ENCODE measurements at regions not wholly inside any gene's neighbourhood (a gene's known extent, or its start where the extent isn't known, plus 50 kb on each side); places are given as distances from the start of the nearest gene placed in this dataset.
A peak's percentile ranks its signal among the peaks of the same experiment; 100 is the strongest.
"Not testable (repeated sequence)": the region's sequence is repeated elsewhere in the genome, so short reads cannot be mapped to it uniquely, and the experiment has no call there.

DNA sequence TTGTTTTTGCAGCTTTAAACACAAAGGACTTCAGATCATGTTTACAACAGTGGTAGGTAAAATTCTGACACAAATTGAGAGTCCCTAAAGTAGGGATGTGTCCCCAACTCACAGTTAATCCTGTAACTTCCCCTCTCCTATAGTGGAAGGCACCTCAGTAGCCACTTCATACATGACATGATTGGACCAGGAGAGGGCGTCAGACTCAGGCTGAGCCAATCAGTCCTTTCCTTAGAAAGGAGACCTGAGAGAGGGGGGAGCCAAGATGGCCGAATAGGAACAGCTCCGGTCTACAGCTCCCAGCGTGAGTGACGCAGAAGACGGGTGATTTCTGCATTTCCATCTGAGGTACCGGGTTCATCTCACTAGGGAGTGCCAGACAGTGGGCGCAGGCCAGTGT lies 238.4 kb downstream of the LRRC70 start:
- not testable (repeated sequence) for H4K20me1 ChIP-seq (ENCODE audit: control insufficient read depth, insufficient read depth, insufficient read length); DNase-seq; H2BK15ac ChIP-seq (ENCODE audit: low read depth, low read length); H3K27ac ChIP-seq (ENCODE audit: insufficient read length, low read depth, low read length); H2AFZ ChIP-seq (ENCODE audit: low read length); H3K4me1 ChIP-seq (ENCODE audit: insufficient read depth, low read length); H3K23me2 ChIP-seq (ENCODE audit: insufficient read length, low read depth, low read length, poor library complexity, severe bottlenecking); H3K9ac ChIP-seq (ENCODE audit: extremely low read depth, insufficient read length, low read length); H3K27ac Mint-ChIP-seq; H3K9me3 ChIP-seq (ENCODE audit: control insufficient read depth, low read depth, low read length); H3K18ac ChIP-seq (ENCODE audit: insufficient read length, low read depth, low read length); H3K4me2 ChIP-seq (ENCODE audit: insufficient read depth, insufficient read length, low read length); H3K4me1 Mint-ChIP-seq; H3K4me3 Mint-ChIP-seq; H2BK5ac ChIP-seq (ENCODE audit: insufficient read length, low read length); H3K4ac ChIP-seq (ENCODE audit: low read depth, low read length); H3K27me3 ChIP-seq (ENCODE audit: insufficient read depth, low read length); H3K27me3 Mint-ChIP-seq (ENCODE audit: low read depth); H3K79me2 ChIP-seq (ENCODE audit: insufficient read depth, low read length); H3K79me1 ChIP-seq (ENCODE audit: insufficient read depth, low read depth, low read length, poor library complexity, severe bottlenecking); H4K5ac ChIP-seq (ENCODE audit: insufficient read length, low read depth, low read length); H2AK5ac ChIP-seq (ENCODE audit: insufficient read length, low read length); H3K14ac ChIP-seq (ENCODE audit: insufficient read depth, low read length); H2BK20ac ChIP-seq (ENCODE audit: low read depth, low read length, poor library complexity, severe bottlenecking); H2BK12ac ChIP-seq (ENCODE audit: insufficient read length, low read depth, low read length); H3K23ac ChIP-seq (ENCODE audit: insufficient read length, low read depth, low read length); H3T11ph ChIP-seq (ENCODE audit: low read length); H4K91ac ChIP-seq (ENCODE audit: insufficient read length, low read depth, low read length); H4K8ac ChIP-seq (replicated peaks; ENCODE audit: insufficient read length, low read depth, low read length); H3K56ac ChIP-seq (ENCODE audit: insufficient read length, low read depth, low read length); H2BK120ac ChIP-seq (ENCODE audit: low read depth, low read length, poor library complexity, severe bottlenecking)
- peaks cover 0 to 14% (median 2%) of the 10 kb centered on the region in 3 experiments; a peak in 5 of 7 replicates for H3K36me3 Mint-ChIP-seq (ENCODE audit: insufficient read depth in 1 of 3, low read depth in 3 of 3)
- TF ChIP-seq, protein P1, sequence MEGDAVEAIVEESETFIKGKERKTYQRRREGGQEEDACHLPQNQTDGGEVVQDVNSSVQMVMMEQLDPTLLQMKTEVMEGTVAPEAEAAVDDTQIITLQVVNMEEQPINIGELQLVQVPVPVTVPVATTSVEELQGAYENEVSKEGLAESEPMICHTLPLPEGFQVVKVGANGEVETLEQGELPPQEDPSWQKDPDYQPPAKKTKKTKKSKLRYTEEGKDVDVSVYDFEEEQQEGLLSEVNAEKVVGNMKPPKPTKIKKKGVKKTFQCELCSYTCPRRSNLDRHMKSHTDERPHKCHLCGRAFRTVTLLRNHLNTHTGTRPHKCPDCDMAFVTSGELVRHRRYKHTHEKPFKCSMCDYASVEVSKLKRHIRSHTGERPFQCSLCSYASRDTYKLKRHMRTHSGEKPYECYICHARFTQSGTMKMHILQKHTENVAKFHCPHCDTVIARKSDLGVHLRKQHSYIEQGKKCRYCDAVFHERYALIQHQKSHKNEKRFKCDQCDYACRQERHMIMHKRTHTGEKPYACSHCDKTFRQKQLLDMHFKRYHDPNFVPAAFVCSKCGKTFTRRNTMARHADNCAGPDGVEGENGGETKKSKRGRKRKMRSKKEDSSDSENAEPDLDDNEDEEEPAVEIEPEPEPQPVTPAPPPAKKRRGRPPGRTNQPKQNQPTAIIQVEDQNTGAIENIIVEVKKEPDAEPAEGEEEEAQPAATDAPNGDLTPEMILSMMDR (conservative IDR thresholded peaks at IDR 0.05) = peak; percentile 27; the same call in 2 of the 3 replicates
- peaks cover 9 to 16% of the 10 kb centered on the region in 2 experiments for H3K9me3 Mint-ChIP-seq
- no CpG with 5 or more reads among the region's 8 CpGs for WGBS (ENCODE audit: extremely low coverage, insufficient read length, low lambda C conversion rate)

Measured in H9 (cell line).